ENCODE measurements at regions not wholly inside any gene's neighbourhood (a gene's known extent, or its start where the extent isn't known, plus 50 kb on each side); places are given as distances from the start of the nearest gene placed in this dataset.

- DNase-seq: no peak
Observed at GRCh38 chr19:5392486-5392885, 51.9 kb upstream of the PTPRS start.

- no peak for DNase-seq
Observed at GRCh38 chr19:5393088-5393487, 52.5 kb upstream of the PTPRS start.

- DNase-seq: no peak
Observed at GRCh38 chr19:5394551-5395505, 54.2 kb upstream of the PTPRS start.

GRCh38 chr19:5395556-5395955, 54.9 kb upstream of the PTPRS start:
- DNase-seq: no peak

- no peak for DNase-seq
Observed at GRCh38 chr19:5396096-5396939, 55.7 kb upstream of the PTPRS start.

- no peak for DNase-seq
Observed at GRCh38 chr19:5396963-5397362, 56.4 kb upstream of the PTPRS start.

- DNase-seq: no peak
Observed at GRCh38 chr19:5397804-5398692, 57.2 kb upstream of the ZNRF4 start.

- DNase-seq: no peak
Observed at GRCh38 chr19:5398693-5399057, 56.5 kb upstream of the ZNRF4 start.

- DNase-seq: peak; percentile 89
Observed at GRCh38 chr19:5403968-5404640, 51.1 kb upstream of the ZNRF4 start.

Measured in hindlimb muscle (tissue), 1 donor.